ENCODE measurements at regions not wholly inside any gene's neighbourhood (a gene's known extent, or its start where the extent isn't known, plus 50 kb on each side); places are given as distances from the start of the nearest gene placed in this dataset.

DNA sequence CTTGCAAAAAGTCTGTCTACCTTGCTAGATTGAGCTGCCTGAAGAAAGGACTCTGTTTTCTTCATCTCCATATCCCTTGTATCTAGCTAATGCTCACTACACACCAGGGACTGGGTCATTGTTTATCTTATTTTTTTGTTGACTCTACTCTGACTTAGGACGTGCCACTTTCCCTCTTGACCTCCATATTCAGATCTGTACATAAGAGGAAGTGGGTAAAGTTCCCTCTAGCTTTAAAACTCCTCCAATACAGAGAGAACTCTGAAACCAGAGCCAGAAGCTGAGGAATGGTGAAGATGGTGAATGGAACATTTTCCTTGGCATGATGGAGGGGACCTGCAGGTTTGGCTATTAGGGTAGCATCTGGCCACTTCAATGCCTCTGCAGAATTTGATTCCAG lies 2026.1 kb upstream of the TENM3 start:
- H3K36me3 Mint-ChIP-seq = peaks cover 0 to 2% (median 0%) of the 10 kb centered on the region in 3 donors
- H3K27me3 ChIP-seq (ENCODE audit: insufficient read depth, low read length, poor library complexity, severe bottlenecking) = no peaks in the 10 kb centered on the region
- peaks cover 3 to 33% (median 7%) of the 10 kb centered on the region in 5 donors for H3K9me3 Mint-ChIP-seq
- DNase-seq = no peak
- ChIA-PET CTCF (no interaction called here), POLR2A (no interaction called here)
- H3K4me3 Mint-ChIP-seq = no peak overlapping the region
- H3K4me3 ChIP-seq (ENCODE audit: low read length) = no peak overlapping the region
- no peak overlapping the region for H3K27ac Mint-ChIP-seq
- H3K4me1 ChIP-seq (ENCODE audit: insufficient read depth, low read length) = no peaks in the 10 kb centered on the region
- H3K27me3 Mint-ChIP-seq = no peaks in the 10 kb centered on the region
- H3K36me3 ChIP-seq (ENCODE audit: insufficient read depth, low read length) = no peaks in the 10 kb centered on the region
- H3K9me3 ChIP-seq (ENCODE audit: low read length) = no peaks in the 10 kb centered on the region
- no peaks in the 10 kb centered on the region for H3K4me1 Mint-ChIP-seq
- no peak overlapping the region for H3K27ac ChIP-seq (ENCODE audit: low read depth, low read length)

DNA sequence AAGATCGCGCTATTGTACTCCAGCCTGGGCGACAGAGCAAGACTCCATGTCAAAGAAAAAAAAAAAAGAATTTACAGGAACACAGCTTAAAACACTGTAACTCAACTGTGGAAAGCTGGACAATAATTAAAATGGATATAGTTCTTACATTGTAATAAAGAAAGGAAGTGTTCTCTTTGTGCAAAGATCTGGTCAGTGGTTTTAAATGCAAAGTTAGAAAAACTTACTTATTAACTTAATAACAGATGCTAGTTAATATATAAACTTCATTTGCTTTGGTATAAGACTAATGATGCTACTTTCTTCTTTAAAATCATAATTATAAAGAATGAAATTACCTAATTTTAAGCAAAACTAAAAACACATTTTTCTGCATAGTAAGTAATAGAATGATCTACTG lies 2024.1 kb upstream of the TENM3 start:
- CTCF ChIA-PET = no interaction called here
- Histone ChIP-seq H3K27ac (ENCODE audit: low read depth, low read length) (no peak overlapping the region), H3K4me1 (ENCODE audit: insufficient read depth, low read length) (no peaks in the 10 kb centered on the region), H3K27me3 (ENCODE audit: insufficient read depth, low read length, poor library complexity, severe bottlenecking) (no peaks in the 10 kb centered on the region), H3K4me3 (ENCODE audit: low read length) (no peak overlapping the region), H3K9me3 (ENCODE audit: low read length) (no peaks in the 10 kb centered on the region), H3K36me3 (ENCODE audit: insufficient read depth, low read length) (no peaks in the 10 kb centered on the region)
- no peak overlapping the region for H3K4me3 Mint-ChIP-seq
- no peak for DNase-seq
- no peak overlapping the region for H3K27ac Mint-ChIP-seq
- POLR2A ChIA-PET = no interaction called here
- H3K4me1 Mint-ChIP-seq = no peaks in the 10 kb centered on the region
- H3K36me3 Mint-ChIP-seq = peaks cover 0 to 2% (median 0%) of the 10 kb centered on the region in 3 donors
- no peaks in the 10 kb centered on the region for H3K27me3 Mint-ChIP-seq
- peaks cover 7 to 32% (median 11%) of the 10 kb centered on the region in 5 donors for H3K9me3 Mint-ChIP-seq

GRCh38 chr4:180225977-180226376 lies 2017.2 kb upstream of the TENM3 start:
- ChIA-PET POLR2A (no interaction called here), CTCF (no interaction called here)

GRCh38 chr4:180234730-180235129 lies 2008.5 kb upstream of the TENM3 start:
- CTCF ChIA-PET = no interaction called here
- H3K27ac Mint-ChIP-seq = no peak overlapping the region
- peaks cover 1 to 20% (median 7%) of the 10 kb centered on the region in 5 donors for H3K9me3 Mint-ChIP-seq
- DNase-seq = no peak
- Histone ChIP-seq H3K4me1 (ENCODE audit: insufficient read depth, low read length) (no peaks in the 10 kb centered on the region), H3K27me3 (ENCODE audit: insufficient read depth, low read length, poor library complexity, severe bottlenecking) (no peaks in the 10 kb centered on the region), H3K36me3 (ENCODE audit: insufficient read depth, low read length) (no peaks in the 10 kb centered on the region), H3K4me3 (ENCODE audit: low read length) (no peak overlapping the region), H3K27ac (ENCODE audit: low read depth, low read length) (no peak overlapping the region), H3K9me3 (ENCODE audit: low read length) (no peaks in the 10 kb centered on the region)
- H3K27me3 Mint-ChIP-seq = no peaks in the 10 kb centered on the region
- POLR2A ChIA-PET = no interaction called here
- no peaks in the 10 kb centered on the region for H3K36me3 Mint-ChIP-seq
- no peak overlapping the region for H3K4me3 Mint-ChIP-seq
- H3K4me1 Mint-ChIP-seq = no peaks in the 10 kb centered on the region

More at GRCh38 chr4:180225977-180226376, 2017.2 kb upstream of the TENM3 start:
- no peaks in the 10 kb centered on the region for H3K4me1 Mint-ChIP-seq
- no peaks in the 10 kb centered on the region for H3K4me1 ChIP-seq (ENCODE audit: insufficient read depth, low read length)
- H3K9me3 Mint-ChIP-seq = peaks cover 3 to 18% (median 8%) of the 10 kb centered on the region in 5 donors
- no peaks in the 10 kb centered on the region for H3K9me3 ChIP-seq (ENCODE audit: low read length)
- H3K27ac ChIP-seq (ENCODE audit: low read depth, low read length) = no peak overlapping the region
- no peaks in the 10 kb centered on the region for H3K27me3 ChIP-seq (ENCODE audit: insufficient read depth, low read length, poor library complexity, severe bottlenecking)
- no peak for DNase-seq
- no peak overlapping the region for H3K4me3 ChIP-seq (ENCODE audit: low read length)
- H3K27me3 Mint-ChIP-seq = no peaks in the 10 kb centered on the region
- no peaks in the 10 kb centered on the region for H3K36me3 Mint-ChIP-seq
- H3K4me3 Mint-ChIP-seq = no peak overlapping the region
- H3K36me3 ChIP-seq (ENCODE audit: insufficient read depth, low read length) = no peaks in the 10 kb centered on the region
- H3K27ac Mint-ChIP-seq = no peak overlapping the region

DNA sequence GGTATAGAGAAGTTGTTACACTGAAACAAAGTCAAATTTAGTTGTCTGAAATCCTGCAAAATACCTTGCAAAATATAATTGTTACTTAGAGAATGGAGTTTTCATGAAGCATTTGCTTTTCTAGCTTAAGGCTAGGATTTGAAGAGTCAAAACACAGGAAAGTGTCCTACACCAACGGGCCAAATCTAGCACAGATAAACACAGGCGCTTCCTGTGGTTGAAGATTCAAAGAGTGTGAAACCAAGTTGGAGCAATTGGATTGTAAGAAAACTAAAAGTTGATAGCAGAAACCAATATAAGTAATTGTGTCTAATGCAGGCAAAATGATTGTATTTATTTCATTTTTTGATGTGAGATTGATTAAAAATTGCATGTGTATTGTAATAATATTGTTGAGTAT lies 2002.5 kb upstream of the TENM3 start:
- ChIA-PET POLR2A (no interaction called here), CTCF (no interaction called here)
- H3K4me3 ChIP-seq (ENCODE audit: low read length) = no peak overlapping the region
- peak overlapping the region in 1 of 7 donors; percentile 24 for H3K4me3 Mint-ChIP-seq
- no peaks in the 10 kb centered on the region for H3K4me1 Mint-ChIP-seq
- no peaks in the 10 kb centered on the region for H3K27me3 ChIP-seq (ENCODE audit: insufficient read depth, low read length, poor library complexity, severe bottlenecking)
- no peaks in the 10 kb centered on the region for H3K36me3 Mint-ChIP-seq
- H3K27me3 Mint-ChIP-seq = no peaks in the 10 kb centered on the region
- H3K27ac ChIP-seq (ENCODE audit: low read depth, low read length) = no peak overlapping the region
- DNase-seq = no peak
- H3K9me3 Mint-ChIP-seq = peaks cover 1 to 25% (median 8%) of the 10 kb centered on the region in 5 donors
- no peak overlapping the region for H3K27ac Mint-ChIP-seq
- H3K4me1 ChIP-seq (ENCODE audit: insufficient read depth, low read length) = no peaks in the 10 kb centered on the region
- H3K36me3 ChIP-seq (ENCODE audit: insufficient read depth, low read length) = no peaks in the 10 kb centered on the region
- H3K9me3 ChIP-seq (ENCODE audit: low read length) = no peaks in the 10 kb centered on the region

GRCh38 chr4:180253419-180253818 lies 1989.8 kb upstream of the TENM3 start:
- Histone ChIP-seq H3K4me3 (ENCODE audit: low read length) (no peak overlapping the region), H3K36me3 (ENCODE audit: insufficient read depth, low read length) (no peaks in the 10 kb centered on the region), H3K9me3 (ENCODE audit: low read length) (no peaks in the 10 kb centered on the region), H3K27me3 (ENCODE audit: insufficient read depth, low read length, poor library complexity, severe bottlenecking) (no peaks in the 10 kb centered on the region), H3K4me1 (ENCODE audit: insufficient read depth, low read length) (no peaks in the 10 kb centered on the region), H3K27ac (ENCODE audit: low read depth, low read length) (no peak overlapping the region)
- no peaks in the 10 kb centered on the region for H3K4me1 Mint-ChIP-seq
- CTCF ChIA-PET = no interaction called here
- no peaks in the 10 kb centered on the region for H3K36me3 Mint-ChIP-seq
- no peak overlapping the region for H3K4me3 Mint-ChIP-seq
- no peak for DNase-seq
- POLR2A ChIA-PET = no interaction called here
- H3K27me3 Mint-ChIP-seq = no peaks in the 10 kb centered on the region
- peaks cover 0 to 13% (median 1%) of the 10 kb centered on the region in 5 donors for H3K9me3 Mint-ChIP-seq
- no peak overlapping the region for H3K27ac Mint-ChIP-seq

- Mint-ChIP-seq H3K4me3 (no peak overlapping the region), H3K27ac (no peak overlapping the region), H3K9me3 (peaks cover 2 to 14% (median 6%) of the 10 kb centered on the region in 5 donors), H3K36me3 (no peaks in the 10 kb centered on the region), H3K4me1 (no peaks in the 10 kb centered on the region), H3K27me3 (no peaks in the 10 kb centered on the region)
- Histone ChIP-seq H3K9me3 (ENCODE audit: low read length) (no peaks in the 10 kb centered on the region), H3K27ac (ENCODE audit: low read depth, low read length) (no peak overlapping the region), H3K36me3 (ENCODE audit: insufficient read depth, low read length) (no peaks in the 10 kb centered on the region), H3K27me3 (ENCODE audit: insufficient read depth, low read length, poor library complexity, severe bottlenecking) (no peaks in the 10 kb centered on the region), H3K4me3 (ENCODE audit: low read length) (no peak overlapping the region), H3K4me1 (ENCODE audit: insufficient read depth, low read length) (no peaks in the 10 kb centered on the region)
- ChIA-PET POLR2A (no interaction called here), CTCF (no interaction called here)
- no peak for DNase-seq
Observed at GRCh38 chr4:180261346-180261745, 1981.9 kb upstream of the TENM3 start.

GRCh38 chr4:180280076-180280475 lies 1963.1 kb upstream of the TENM3 start:
- no peak overlapping the region for H3K4me3 Mint-ChIP-seq
- no peaks in the 10 kb centered on the region for H3K4me1 Mint-ChIP-seq
- Histone ChIP-seq H3K36me3 (ENCODE audit: insufficient read depth, low read length) (no peaks in the 10 kb centered on the region), H3K27me3 (ENCODE audit: insufficient read depth, low read length, poor library complexity, severe bottlenecking) (no peaks in the 10 kb centered on the region), H3K9me3 (ENCODE audit: low read length) (no peaks in the 10 kb centered on the region), H3K4me3 (ENCODE audit: low read length) (no peak overlapping the region), H3K4me1 (ENCODE audit: insufficient read depth, low read length) (no peaks in the 10 kb centered on the region), H3K27ac (ENCODE audit: low read depth, low read length) (no peak overlapping the region)
- ChIA-PET CTCF (no interaction called here), POLR2A (no interaction called here)
- H3K9me3 Mint-ChIP-seq = peaks cover 5 to 19% (median 7%) of the 10 kb centered on the region in 5 donors
- peaks cover 0 to 1% of the 10 kb centered on the region in 2 donors for H3K27me3 Mint-ChIP-seq
- H3K27ac Mint-ChIP-seq = no peak overlapping the region
- H3K36me3 Mint-ChIP-seq = no peaks in the 10 kb centered on the region
- no peak for DNase-seq

DNA sequence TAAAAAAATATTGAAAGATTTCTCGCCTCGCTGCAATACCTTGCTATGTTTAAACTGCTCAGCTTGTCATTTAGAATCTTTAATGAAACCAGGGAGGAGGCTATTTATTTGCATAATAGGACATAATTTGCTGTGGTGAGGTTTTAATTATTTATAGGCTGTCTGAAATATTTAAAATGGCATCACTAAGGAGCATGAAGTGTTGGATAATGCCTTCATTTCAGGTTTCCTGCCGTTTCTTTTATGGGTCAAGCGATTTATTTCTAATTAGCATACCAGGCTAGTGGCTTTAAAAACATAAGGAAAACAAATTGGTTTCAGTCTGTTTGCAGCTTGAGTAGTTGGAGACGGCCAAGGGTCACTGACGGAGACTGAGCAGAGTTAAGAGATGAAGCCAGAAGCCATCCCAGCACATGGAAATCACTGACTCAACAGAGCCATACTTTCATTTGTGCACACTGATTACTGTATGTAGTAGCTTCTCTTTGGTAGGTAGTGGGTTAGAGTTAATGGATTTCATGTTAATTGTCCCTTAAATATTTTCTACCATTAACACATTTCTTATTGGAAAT lies 1962.4 kb upstream of the TENM3 start:
- Histone ChIP-seq H3K9me3 (ENCODE audit: low read length) (no peaks in the 10 kb centered on the region), H3K36me3 (ENCODE audit: insufficient read depth, low read length) (no peaks in the 10 kb centered on the region), H3K27me3 (ENCODE audit: insufficient read depth, low read length, poor library complexity, severe bottlenecking) (no peaks in the 10 kb centered on the region), H3K27ac (ENCODE audit: low read depth, low read length) (no peak overlapping the region), H3K4me3 (ENCODE audit: low read length) (no peak overlapping the region), H3K4me1 (ENCODE audit: insufficient read depth, low read length) (no peaks in the 10 kb centered on the region)
- Mint-ChIP-seq H3K4me3 (no peak overlapping the region), H3K27me3 (peaks cover 0 to 1% of the 10 kb centered on the region in 2 donors), H3K36me3 (no peaks in the 10 kb centered on the region), H3K9me3 (peaks cover 2 to 17% (median 7%) of the 10 kb centered on the region in 5 donors), H3K27ac (no peak overlapping the region), H3K4me1 (no peaks in the 10 kb centered on the region)
- ChIA-PET CTCF (no interaction called here), POLR2A (no interaction called here)
- DNase-seq = no peak
